ENCODE measurements at regions not wholly inside any gene's neighbourhood (a gene's known extent, or its start where the extent isn't known, plus 50 kb on each side); places are given as distances from the start of the nearest gene placed in this dataset.

DNA sequence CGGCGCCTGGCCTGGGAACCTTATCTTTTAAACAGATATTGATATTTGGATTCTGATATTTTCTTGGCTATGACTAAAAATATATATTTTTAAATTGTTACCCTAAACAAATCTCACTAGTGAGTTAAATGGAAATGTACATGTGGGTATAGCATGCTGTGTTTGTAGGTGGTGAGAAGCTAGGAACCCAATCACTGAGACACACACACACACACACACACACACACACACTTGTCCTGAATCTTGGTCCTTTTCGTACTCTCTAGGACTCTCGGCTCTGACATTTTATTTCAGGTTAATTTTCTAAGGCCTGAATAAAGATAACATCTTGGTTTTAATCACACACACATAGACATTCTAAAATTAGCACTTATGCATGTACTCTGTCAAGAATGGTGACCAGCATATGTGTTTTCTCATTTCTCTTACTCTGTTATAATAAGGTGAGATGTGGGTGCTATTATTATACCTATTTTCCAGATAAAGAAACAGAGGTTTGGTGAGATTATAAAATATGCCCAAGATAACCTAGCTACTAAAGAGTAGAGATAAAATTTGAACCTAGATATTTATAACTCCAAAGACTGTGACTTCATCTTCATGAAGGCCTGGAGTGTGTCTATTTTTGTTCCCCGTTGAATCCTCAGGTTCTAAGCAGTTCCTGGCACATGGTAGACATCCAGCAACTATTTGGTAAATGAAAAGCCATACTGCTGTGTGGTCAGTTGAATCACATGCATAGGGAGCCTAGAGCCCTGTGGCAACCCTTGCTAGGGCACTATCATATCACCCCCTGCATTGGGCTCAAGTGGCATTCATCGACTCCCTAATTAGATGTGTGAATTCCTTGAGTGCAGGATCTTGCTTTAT, 85.0 kb upstream of the RAB3GAP2 start:
- H3K27ac ChIP-seq, result no peak overlapping the region
- DNase-seq, result no peak
- WGBS, 2 donors, result 75 to 77% methylated on average over 5 to 6 of the region's 6 CpGs
- TF ChIP-seq, protein P1, sequence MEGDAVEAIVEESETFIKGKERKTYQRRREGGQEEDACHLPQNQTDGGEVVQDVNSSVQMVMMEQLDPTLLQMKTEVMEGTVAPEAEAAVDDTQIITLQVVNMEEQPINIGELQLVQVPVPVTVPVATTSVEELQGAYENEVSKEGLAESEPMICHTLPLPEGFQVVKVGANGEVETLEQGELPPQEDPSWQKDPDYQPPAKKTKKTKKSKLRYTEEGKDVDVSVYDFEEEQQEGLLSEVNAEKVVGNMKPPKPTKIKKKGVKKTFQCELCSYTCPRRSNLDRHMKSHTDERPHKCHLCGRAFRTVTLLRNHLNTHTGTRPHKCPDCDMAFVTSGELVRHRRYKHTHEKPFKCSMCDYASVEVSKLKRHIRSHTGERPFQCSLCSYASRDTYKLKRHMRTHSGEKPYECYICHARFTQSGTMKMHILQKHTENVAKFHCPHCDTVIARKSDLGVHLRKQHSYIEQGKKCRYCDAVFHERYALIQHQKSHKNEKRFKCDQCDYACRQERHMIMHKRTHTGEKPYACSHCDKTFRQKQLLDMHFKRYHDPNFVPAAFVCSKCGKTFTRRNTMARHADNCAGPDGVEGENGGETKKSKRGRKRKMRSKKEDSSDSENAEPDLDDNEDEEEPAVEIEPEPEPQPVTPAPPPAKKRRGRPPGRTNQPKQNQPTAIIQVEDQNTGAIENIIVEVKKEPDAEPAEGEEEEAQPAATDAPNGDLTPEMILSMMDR (IDR thresholded peaks at IDR 0.05), result no peak
- TF ChIP-seq POLR2A (IDR thresholded peaks at IDR 0.05), result no peak
- H3K9me3 ChIP-seq, result no peaks in the 10 kb centered on the region
- H3K27me3 ChIP-seq, result no peaks in the 10 kb centered on the region
- intact Hi-C loops (cut with DNase I), result no loop called here
- H3K4me1 ChIP-seq, result no peaks in the 10 kb centered on the region
- no peak overlapping the region for H3K4me3 ChIP-seq
- ATAC-seq, result no peak
- H3K36me3 ChIP-seq (replicated peaks in 1 of 2; ENCODE audit: insufficient read depth in 1 of 2, low read depth in 2 of 2), result no peaks in the 10 kb centered on the region

DNA sequence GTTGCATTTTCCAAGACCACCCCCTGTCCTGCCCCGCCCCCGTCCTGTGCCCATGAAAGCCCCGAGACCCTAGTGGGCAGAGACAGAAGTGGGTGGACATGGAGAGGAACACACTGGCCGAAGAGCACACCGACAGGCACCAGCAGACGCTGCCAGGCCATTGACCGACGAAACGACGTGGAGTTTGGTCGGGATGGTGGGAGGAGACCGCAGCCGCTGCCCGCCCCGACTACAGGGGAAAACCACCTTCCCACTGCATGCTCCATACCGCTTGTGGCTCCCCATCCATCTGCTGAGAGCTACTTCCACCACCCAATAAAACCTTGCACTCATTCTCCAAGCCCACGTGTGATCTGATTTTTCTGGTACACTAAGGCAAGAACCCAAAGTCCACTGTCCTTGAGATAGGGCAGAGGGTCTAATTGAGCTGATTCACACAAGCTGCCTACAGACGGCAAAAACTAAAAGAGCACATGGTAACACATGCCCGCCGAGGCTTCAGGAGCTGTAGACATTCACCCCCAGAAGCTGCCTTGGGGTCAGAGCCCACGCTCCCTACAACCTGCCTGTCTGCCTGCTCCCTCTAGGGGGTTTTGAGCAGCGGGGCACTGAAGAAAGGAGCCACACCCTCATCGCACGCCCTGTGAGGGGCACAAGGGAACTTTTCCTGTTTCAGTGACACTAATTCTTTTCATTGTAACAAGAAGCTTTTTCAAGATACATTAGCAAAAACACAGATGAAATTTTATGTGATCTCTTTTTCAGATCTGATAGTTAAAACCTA, 81.2 kb upstream of the RAB3GAP2 start:
- DNase-seq (no peak), ATAC-seq (no peak)
- Histone ChIP-seq H3K9me3 (no peaks in the 10 kb centered on the region), H3K4me1 (no peaks in the 10 kb centered on the region), H3K27ac (no peak overlapping the region), H3K4me3 (no peak overlapping the region), H3K27me3 (no peaks in the 10 kb centered on the region), H3K36me3 (replicated peaks in 1 of 2; ENCODE audit: insufficient read depth in 1 of 2, low read depth in 2 of 2) (no peaks in the 10 kb centered on the region)
- TF ChIP-seq, protein P1 (IDR thresholded peaks at IDR 0.05), result no peak
- no peak for TF ChIP-seq POLR2A (IDR thresholded peaks at IDR 0.05)
- intact Hi-C loops (cut with DNase I), result no loop called here
- 76 to 79% methylated on average over 24 of the region's 24 CpGs for WGBS, 2 donors

DNA sequence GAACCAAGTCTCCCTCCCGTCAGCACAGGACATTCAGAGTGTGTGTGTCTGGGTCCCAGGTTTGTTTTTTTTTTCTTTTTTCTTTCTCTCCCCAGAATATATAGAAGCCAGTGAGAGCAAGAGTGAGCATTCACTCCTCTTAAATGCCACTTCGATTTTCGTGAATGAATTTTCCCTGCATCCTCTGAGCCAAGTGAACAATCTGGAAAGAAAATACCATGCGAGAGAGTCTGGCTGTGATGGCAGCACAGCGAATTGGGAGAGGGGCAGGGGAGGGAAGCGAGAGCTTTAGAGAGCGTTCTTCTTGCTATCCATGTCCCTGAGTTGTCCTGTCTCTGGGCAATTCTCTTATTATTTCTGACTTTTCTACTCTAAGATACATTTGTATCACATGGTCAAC, 76.0 kb upstream of the RAB3GAP2 start:
- 68 to 74% methylated on average over 7 of the region's 7 CpGs for whole genome bisulfite sequencing, 2 donors

DNA sequence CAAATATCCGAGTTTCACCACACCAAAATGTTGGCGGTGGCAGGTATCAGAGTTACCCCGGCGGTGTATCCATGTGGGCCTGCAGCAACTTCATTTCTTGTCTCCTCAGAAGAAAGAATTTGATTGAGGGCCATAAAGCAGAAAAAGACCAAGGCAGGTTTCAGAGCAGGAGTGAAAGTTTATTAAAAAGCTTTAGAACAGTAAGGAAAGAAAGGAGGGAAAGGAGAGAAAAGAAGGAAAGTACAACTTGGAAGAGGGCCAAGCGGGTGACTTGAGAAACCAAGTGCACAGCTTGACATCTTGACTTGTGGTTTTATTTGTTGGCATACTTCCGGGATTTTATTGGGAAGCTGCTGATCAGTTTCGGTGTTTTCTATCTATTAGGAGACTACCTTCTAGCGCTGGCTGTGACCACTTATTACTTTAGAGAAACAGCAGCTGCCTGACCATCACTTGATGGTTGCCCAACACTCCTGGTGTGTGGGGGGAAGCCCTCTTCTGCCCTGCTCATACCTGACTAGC, 75.5 kb upstream of the RAB3GAP2 start:
- ATAC-seq (no peak), DNase-seq (no peak)
- no peak overlapping the region for H3K4me3 ChIP-seq
- WGBS, 2 donors, result 73 to 86% methylated on average over 8 of the region's 8 CpGs
- intact Hi-C loops (cut with DNase I), result no loop called here
- no peak for TF ChIP-seq POLR2A (IDR thresholded peaks at IDR 0.05)
- TF ChIP-seq, protein P1 (IDR thresholded peaks at IDR 0.05), result no peak
- no peaks in the 10 kb centered on the region for H3K36me3 ChIP-seq (replicated peaks in 1 of 2; ENCODE audit: insufficient read depth in 1 of 2, low read depth in 2 of 2)
- no peaks in the 10 kb centered on the region for H3K9me3 ChIP-seq
- no peaks in the 10 kb centered on the region for H3K27me3 ChIP-seq
- no peaks in the 10 kb centered on the region for H3K4me1 ChIP-seq
- no peak overlapping the region for H3K27ac ChIP-seq

More for the DNA sequence above, 76.0 kb upstream of the RAB3GAP2 start:
- intact Hi-C loops (cut with DNase I), result no loop called here
- Histone ChIP-seq H3K4me3 (no peak overlapping the region), H3K27ac (no peak overlapping the region), H3K27me3 (no peaks in the 10 kb centered on the region), H3K9me3 (no peaks in the 10 kb centered on the region), H3K4me1 (no peaks in the 10 kb centered on the region), H3K36me3 (replicated peaks in 1 of 2; ENCODE audit: insufficient read depth in 1 of 2, low read depth in 2 of 2) (no peaks in the 10 kb centered on the region)
- TF ChIP-seq, protein P1 (IDR thresholded peaks at IDR 0.05), result no peak
- TF ChIP-seq POLR2A (IDR thresholded peaks at IDR 0.05), result no peak
- DNase-seq, result no peak
- ATAC-seq, result no peak

Data from body of pancreas (tissue), 4 donors.